ENCODE measurements at regions not wholly inside any gene's neighbourhood (a gene's known extent, or its start where the extent isn't known, plus 50 kb on each side); places are given as distances from the start of the nearest gene placed in this dataset.

GRCh38 chr5:72569408-72569944, 62.3 kb upstream of the ZNF366 start:
- WGBS, 2 experiments (ENCODE audit: extremely low coverage in 1 of 2, insufficient coverage in 1 of 2, insufficient read length in 1 of 2, insufficient replicate concordance in 2 of 2, low coverage in 1 of 2, low lambda C conversion rate in 2 of 2, missing lambda C conversion rate in 1 of 2) = 84% methylated on average over 5 of the region's 5 CpGs; no CpG with 5 or more reads in 1 of the 2 experiments
- H3K14ac ChIP-seq (ENCODE audit: insufficient read length) = no peak overlapping the region
- H3K79me2 ChIP-seq (ENCODE audit: control insufficient read depth in 1 of 2, insufficient read depth in 2 of 2, low read length in 2 of 2) = no peaks in the 10 kb centered on the region
- H3K56ac ChIP-seq (replicated peaks; ENCODE audit: insufficient read length, low read depth, low read length) = no peak overlapping the region
- H3K4ac ChIP-seq (replicated peaks; ENCODE audit: insufficient read length, low read depth, low read length) = no peak overlapping the region
- no peaks in the 10 kb centered on the region; a peak in 1 of 4 replicates for H3K9me3 ChIP-seq (ENCODE audit: insufficient read depth in 2 of 2, low read depth in 1 of 2, low read length in 1 of 2)
- CTCF ChIA-PET (ENCODE audit: partially characterized antibody) = no interaction called here
- H4K91ac ChIP-seq (replicated peaks; ENCODE audit: insufficient read length, low read length) = no peak overlapping the region
- no peaks in the 10 kb centered on the region for H3K27me3 ChIP-seq (replicated peaks in 1 of 4; ENCODE audit: control insufficient read depth in 3 of 4, extremely low read depth in 1 of 4, insufficient read depth in 3 of 4, low read length in 3 of 4)
- H4K20me1 ChIP-seq (replicated peaks in 1 of 2; ENCODE audit: control insufficient read depth in 1 of 2, insufficient read depth in 2 of 2, low read length in 2 of 2) = no peaks in the 10 kb centered on the region
- H2BK20ac ChIP-seq (ENCODE audit: low read length) = no peak overlapping the region
- POLR2A ChIA-PET (ENCODE audit: partially characterized antibody) = no interaction called here
- no peak overlapping the region for H2BK5ac ChIP-seq (ENCODE audit: low read depth, low read length)
- H3K36me3 ChIP-seq (ENCODE audit: control insufficient read depth in 2 of 4, insufficient read depth in 4 of 4, low read length in 3 of 4) = no peaks in the 10 kb centered on the region
- H2AFZ ChIP-seq (ENCODE audit: low read length) = peak overlapping the region; percentile 57; the same call in 1 of the 2 replicates
- no peak overlapping the region for H2BK12ac ChIP-seq (ENCODE audit: low read depth, low read length)
- H2AK5ac ChIP-seq (ENCODE audit: low read depth, low read length) = no peak overlapping the region
- DNase-seq (ENCODE audit: low read depth in 1 of 2, low spot score in 2 of 2) = no peak
- H2BK15ac ChIP-seq (ENCODE audit: low read length) = no peak overlapping the region
- no peaks in the 10 kb centered on the region for H3K79me1 ChIP-seq (ENCODE audit: low read depth, low read length)
- H3K18ac ChIP-seq (ENCODE audit: extremely low read depth, low read length) = no peak overlapping the region
- H3K4me2 ChIP-seq (ENCODE audit: insufficient read depth in 1 of 2, low read depth in 2 of 2, low read length in 2 of 2) = no peak overlapping the region
- no peaks in the 10 kb centered on the region for H3K4me1 ChIP-seq (replicated peaks in 1 of 4; ENCODE audit: control insufficient read depth in 3 of 4, insufficient read depth in 4 of 4, low read length in 3 of 4)
- no peak overlapping the region for H3K23ac ChIP-seq (ENCODE audit: insufficient read length)
- no peaks in the 10 kb centered on the region for H3K23me2 ChIP-seq (ENCODE audit: low read depth, low read length)
- no peak overlapping the region for H4K8ac ChIP-seq (ENCODE audit: extremely low read depth, insufficient read depth, low read length)
- H4K5ac ChIP-seq (ENCODE audit: insufficient read length, low read depth, low read length) = no peak overlapping the region
- no peak overlapping the region for H3K27ac ChIP-seq (ENCODE audit: low read depth, low read length)
- no peak overlapping the region for H3K9ac ChIP-seq (replicated peaks in 1 of 4; ENCODE audit: extremely low read depth in 1 of 4, low read depth in 3 of 4, low read length in 3 of 4)
- no peak overlapping the region for H3K4me3 ChIP-seq (ENCODE audit: extremely low read depth in 1 of 4, insufficient read depth in 2 of 4, low read depth in 3 of 4, low read length in 4 of 4)
- FAIRE-seq = no peak
- no peak overlapping the region for H2BK120ac ChIP-seq (replicated peaks; ENCODE audit: low read depth, low read length)
- TF ChIP-seq ASH2L (IDR thresholded peaks at IDR 0.05; ENCODE audit: low read length) (no peak), RBBP5 (IDR thresholded peaks at IDR 0.05; ENCODE audit: borderline replicate concordance, low read depth, low read length) (no peak), SIRT6 (IDR thresholded peaks at IDR 0.05; ENCODE audit: low read length) (no peak), RXRA (IDR thresholded peaks at IDR 0.05; ENCODE audit: insufficient read depth, low read depth, low read length) (no peak), SRF (IDR thresholded peaks at IDR 0.05; ENCODE audit: low read depth, low read length) (no peak), SP1 (IDR thresholded peaks at IDR 0.05; ENCODE audit: low read depth, low read length) (no peak), GTF2F1 (IDR thresholded peaks at IDR 0.05; ENCODE audit: borderline replicate concordance, low read depth, low read length) (no peak), CBX8 (IDR thresholded peaks at IDR 0.05; ENCODE audit: borderline replicate concordance, low read depth, low read length) (no peak), KDM1A (IDR thresholded peaks at IDR 0.05; ENCODE audit: borderline replicate concordance, low read length) (no peak), ZNF274 (IDR thresholded peaks at IDR 0.05; ENCODE audit: borderline replicate concordance, extremely low read depth, low read length) (no peak), USF2 (IDR thresholded peaks at IDR 0.05; ENCODE audit: low read length) (no peak), PHF8 (conservative IDR thresholded peaks at IDR 0.05; ENCODE audit: low read depth, low read length) (no peak), CBX5 (IDR thresholded peaks at IDR 0.05; ENCODE audit: low read depth, low read length) (no peak), MAFK (IDR thresholded peaks at IDR 0.05; ENCODE audit: low read depth, low read length) (no peak)

Measured in H1 (cell line).